Kidney epithelial cell (primary cell): ENCODE measurements at regions not wholly inside any gene's neighbourhood (a gene's known extent, or its start where the extent isn't known, plus 50 kb on each side); places are given as distances from the start of the nearest gene placed in this dataset.

Experiments used
- DNase-seq: peaks from one replicate; pipeline ENCODE4 v3.0.0-alpha.2; 2010; ENCODE audit warnings: low read depth
- H3K27me3 ChIP-seq: 2 replicates; pipeline ENCODE4 v1.6.0; 2011; ENCODE audit warnings: low read length; ENCODE audit not compliant: control insufficient read depth, insufficient read depth
- H3K36me3 ChIP-seq: 2 replicates; pipeline ENCODE4 v1.5.1; 2011; ENCODE audit warnings: low read length; ENCODE audit not compliant: control insufficient read depth, insufficient read depth
- H3K4me3 ChIP-seq: 2 replicates; pipeline ENCODE4 v1.5.1; 2011; ENCODE audit warnings: low read depth, mild to moderate bottlenecking, control low read depth, low read length
- TF ChIP-seq, protein P1 (sequence below): IDR thresholded peaks from 2 replicates; pipeline ENCODE4 v1.5.1; 2011; ENCODE audit warnings: mild to moderate bottlenecking, moderate library complexity, low read length, control low read depth, inconsistent platforms; ENCODE audit not compliant: insufficient read depth, poor library complexity, severe bottlenecking

DNA sequence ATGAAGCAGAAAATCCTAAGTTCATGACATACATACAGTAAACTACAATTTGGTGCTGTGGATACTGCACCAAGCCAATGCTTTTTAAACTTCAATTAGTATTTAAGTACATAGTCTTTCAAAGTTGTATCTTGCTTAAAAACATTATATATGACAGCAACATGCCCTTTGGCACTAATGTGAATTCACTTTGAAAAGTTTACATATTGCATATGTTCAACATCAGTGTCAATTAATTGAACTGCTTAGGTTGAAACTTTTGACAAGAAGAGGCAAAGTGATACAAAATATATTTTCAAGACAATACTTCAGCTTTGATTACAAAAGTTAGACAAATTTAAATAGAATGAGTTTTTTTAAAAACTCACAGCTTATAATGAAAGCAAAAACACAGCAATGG is 119.4 kb upstream of the ROBO2 start:
- H3K36me3 ChIP-seq = no peaks in the 10 kb centered on the region
- DNase-seq = no peak
- TF ChIP-seq, protein P1, sequence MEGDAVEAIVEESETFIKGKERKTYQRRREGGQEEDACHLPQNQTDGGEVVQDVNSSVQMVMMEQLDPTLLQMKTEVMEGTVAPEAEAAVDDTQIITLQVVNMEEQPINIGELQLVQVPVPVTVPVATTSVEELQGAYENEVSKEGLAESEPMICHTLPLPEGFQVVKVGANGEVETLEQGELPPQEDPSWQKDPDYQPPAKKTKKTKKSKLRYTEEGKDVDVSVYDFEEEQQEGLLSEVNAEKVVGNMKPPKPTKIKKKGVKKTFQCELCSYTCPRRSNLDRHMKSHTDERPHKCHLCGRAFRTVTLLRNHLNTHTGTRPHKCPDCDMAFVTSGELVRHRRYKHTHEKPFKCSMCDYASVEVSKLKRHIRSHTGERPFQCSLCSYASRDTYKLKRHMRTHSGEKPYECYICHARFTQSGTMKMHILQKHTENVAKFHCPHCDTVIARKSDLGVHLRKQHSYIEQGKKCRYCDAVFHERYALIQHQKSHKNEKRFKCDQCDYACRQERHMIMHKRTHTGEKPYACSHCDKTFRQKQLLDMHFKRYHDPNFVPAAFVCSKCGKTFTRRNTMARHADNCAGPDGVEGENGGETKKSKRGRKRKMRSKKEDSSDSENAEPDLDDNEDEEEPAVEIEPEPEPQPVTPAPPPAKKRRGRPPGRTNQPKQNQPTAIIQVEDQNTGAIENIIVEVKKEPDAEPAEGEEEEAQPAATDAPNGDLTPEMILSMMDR = no peak

DNA sequence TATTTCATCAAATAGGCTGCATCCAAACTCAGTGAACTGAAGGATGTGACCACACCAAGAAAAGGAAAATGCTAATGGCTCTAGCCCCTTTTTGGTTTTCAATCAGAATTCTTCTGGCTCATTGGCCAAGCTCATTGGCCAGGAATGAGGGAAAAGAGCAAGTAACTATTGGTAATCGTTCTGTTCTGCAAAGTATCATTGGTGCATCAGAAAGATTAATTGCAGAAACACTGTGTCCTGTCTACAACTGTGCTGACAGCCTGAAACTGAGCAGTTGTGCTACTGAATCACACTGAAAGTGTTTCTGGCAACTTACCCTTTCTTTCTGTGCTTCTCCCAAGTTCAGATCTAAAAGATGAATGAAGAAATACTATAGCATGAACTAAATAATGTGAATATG is 116.4 kb upstream of the ROBO2 start:
- H3K36me3 ChIP-seq = no peaks in the 10 kb centered on the region
- H3K4me3 ChIP-seq = no peak overlapping the region
- TF ChIP-seq, protein P1 = no peak
- no peaks in the 10 kb centered on the region for H3K27me3 ChIP-seq
- DNase-seq = no peak

More for the DNA sequence above, 119.4 kb upstream of the ROBO2 start:
- Histone ChIP-seq H3K27me3 (no peaks in the 10 kb centered on the region), H3K4me3 (no peak overlapping the region)

DNA sequence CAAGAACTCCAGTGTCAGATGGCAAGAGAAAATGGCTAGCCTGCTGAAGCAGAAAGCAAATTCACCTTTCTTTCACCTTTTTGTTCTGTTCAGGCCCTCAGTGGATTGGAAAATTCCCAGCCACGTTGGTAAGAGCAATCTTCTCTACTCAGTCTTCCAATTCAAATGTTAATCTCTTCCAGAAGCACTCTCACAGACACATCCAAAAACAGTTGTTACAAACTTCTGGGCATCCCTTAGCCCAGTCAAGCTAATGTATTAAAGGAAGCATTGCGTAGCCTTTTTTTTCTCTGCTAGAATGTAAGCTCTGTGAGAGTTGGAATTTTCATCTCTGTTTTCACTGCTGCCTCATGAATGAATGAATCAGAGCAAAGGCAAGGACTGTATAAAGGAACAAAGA is 109.2 kb upstream of the ROBO2 start:
- no peak for DNase-seq

DNA sequence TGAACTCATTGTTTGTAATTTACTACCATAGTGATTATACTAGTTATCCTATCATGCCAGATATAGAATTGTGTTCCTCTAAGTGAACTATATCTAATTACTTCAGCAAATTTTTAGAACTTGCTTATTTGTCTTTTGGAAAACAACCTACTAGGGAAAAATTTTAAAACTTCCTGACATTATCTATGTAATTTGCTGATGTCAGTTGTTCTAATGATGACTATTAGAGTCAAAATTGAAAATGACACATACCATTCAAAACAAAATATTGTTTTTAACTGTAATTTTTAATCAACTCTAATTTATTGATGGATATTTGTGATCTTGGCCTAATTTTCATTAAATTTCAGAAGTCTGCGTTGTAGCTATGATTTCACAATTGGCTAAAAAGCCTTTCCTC is 106.7 kb upstream of the ROBO2 start:
- Histone ChIP-seq H3K4me3 (no peak overlapping the region), H3K36me3 (no peaks in the 10 kb centered on the region), H3K27me3 (no peaks in the 10 kb centered on the region)
- DNase-seq = no peak
- TF ChIP-seq, protein P1 = no peak

More for the DNA sequence above, 109.2 kb upstream of the ROBO2 start:
- TF ChIP-seq, protein P1 = no peak
- H3K36me3 ChIP-seq = no peaks in the 10 kb centered on the region
- H3K4me3 ChIP-seq = no peak overlapping the region
- H3K27me3 ChIP-seq = no peaks in the 10 kb centered on the region

DNA sequence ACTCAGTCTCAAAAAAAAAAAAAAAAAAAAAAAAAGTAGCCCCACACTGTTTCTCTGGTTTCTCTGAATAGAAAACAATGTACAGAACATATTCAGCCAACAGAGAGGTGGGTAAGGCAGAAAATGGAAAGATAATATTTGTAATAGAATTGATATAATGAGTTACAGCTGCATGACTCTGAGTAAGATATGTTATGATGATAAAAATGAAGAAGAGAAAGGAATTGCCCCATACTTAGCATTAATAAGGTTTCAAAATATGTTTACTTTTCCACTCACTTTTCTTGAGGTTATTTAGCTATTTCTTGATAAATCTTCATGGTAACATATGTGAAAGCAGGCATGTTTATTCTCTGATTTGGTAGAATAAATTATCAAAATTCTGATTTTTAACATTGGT is 100.9 kb upstream of the ROBO2 start:
- Histone ChIP-seq H3K36me3 (no peaks in the 10 kb centered on the region), H3K4me3 (no peak overlapping the region), H3K27me3 (no peaks in the 10 kb centered on the region)
- TF ChIP-seq, protein P1 = no peak
- no peak for DNase-seq

DNA sequence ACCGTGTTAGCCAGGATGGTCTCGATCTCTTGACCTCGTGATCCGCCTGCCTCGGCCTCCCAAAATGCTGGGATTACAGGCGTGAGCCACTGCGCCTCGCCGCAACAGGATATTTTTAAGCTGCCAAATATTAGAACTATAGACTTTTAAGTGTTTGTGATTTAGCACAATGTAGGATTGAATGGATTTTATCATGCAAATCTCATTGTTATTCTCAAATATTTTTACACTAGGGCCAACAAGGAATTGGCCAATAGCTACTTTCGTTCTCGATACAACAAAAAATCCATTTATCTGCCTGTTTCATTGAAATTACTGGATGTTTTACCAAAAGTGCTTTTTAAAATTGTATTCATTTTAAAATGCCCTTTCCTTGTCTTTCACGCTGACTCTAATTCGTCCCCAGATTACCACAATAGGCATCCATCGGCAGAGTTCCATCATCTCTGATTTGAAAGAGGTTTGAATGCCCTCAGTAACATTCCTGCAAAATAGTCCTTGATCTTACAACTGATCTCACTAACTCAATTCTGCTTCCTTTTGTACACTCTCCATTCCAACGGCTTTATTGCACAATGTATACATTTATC is 99.6 kb upstream of the ROBO2 start:
- TF ChIP-seq, protein P1 = no peak
- no peaks in the 10 kb centered on the region for H3K36me3 ChIP-seq
- no peaks in the 10 kb centered on the region for H3K27me3 ChIP-seq
- H3K4me3 ChIP-seq = no peak overlapping the region
- DNase-seq = no peak
